ENCODE measurements at regions not wholly inside any gene's neighbourhood (a gene's known extent, or its start where the extent isn't known, plus 50 kb on each side); places are given as distances from the start of the nearest gene placed in this dataset.
A peak's percentile ranks its signal among the peaks of the same experiment; 100 is the strongest.
"Not testable (repeated sequence)": the region's sequence is repeated elsewhere in the genome, so short reads cannot be mapped to it uniquely, and the experiment has no call there.

GRCh38 chr1:90864681-90865080 lies 147.6 kb upstream of the BARHL2 start:
- no peak overlapping the region for H3K4me3 ChIP-seq (ENCODE audit: low read depth, low read length)
- TF ChIP-seq CTCF (IDR thresholded peaks at IDR 0.05; ENCODE audit: low read depth, low read length), result no peak

GRCh38 chr1:90862782-90863181 lies 145.7 kb upstream of the BARHL2 start:
- H3K4me3 ChIP-seq (ENCODE audit: low read depth, low read length), result no peak overlapping the region
- TF ChIP-seq CTCF (IDR thresholded peaks at IDR 0.05; ENCODE audit: low read depth, low read length), result no peak

- H3K4me3 ChIP-seq (ENCODE audit: low read depth, low read length), result not testable (repeated sequence)
Measured at GRCh38 chr1:90861421-90861820, 144.3 kb upstream of the BARHL2 start.

GRCh38 chr1:90856463-90857007 lies 139.4 kb upstream of the BARHL2 start:
- no peak for TF ChIP-seq CTCF (IDR thresholded peaks at IDR 0.05; ENCODE audit: low read depth, low read length)
- no peak overlapping the region for H3K4me3 ChIP-seq (ENCODE audit: low read depth, low read length)

GRCh38 chr1:90854397-90854924 lies 137.4 kb upstream of the BARHL2 start:
- no peak for TF ChIP-seq CTCF (IDR thresholded peaks at IDR 0.05; ENCODE audit: low read depth, low read length)
- H3K4me3 ChIP-seq (ENCODE audit: low read depth, low read length), result no peak overlapping the region

GRCh38 chr1:90851711-90852050 lies 134.6 kb upstream of the BARHL2 start:
- peak overlapping the region; percentile 66 for H3K4me3 ChIP-seq (ENCODE audit: low read depth, low read length)
- no peak for TF ChIP-seq CTCF (IDR thresholded peaks at IDR 0.05; ENCODE audit: low read depth, low read length)

- peak overlapping the region; percentile 66 for H3K4me3 ChIP-seq (ENCODE audit: low read depth, low read length)
Measured at GRCh38 chr1:90850898-90851710, 134.0 kb upstream of the BARHL2 start.

More at GRCh38 chr1:90850898-90851710, 134.0 kb upstream of the BARHL2 start:
- peak; percentile 54 for TF ChIP-seq CTCF (IDR thresholded peaks at IDR 0.05; ENCODE audit: low read depth, low read length)
